ENCODE measurements at regions not wholly inside any gene's neighbourhood (a gene's known extent, or its start where the extent isn't known, plus 50 kb on each side); places are given as distances from the start of the nearest gene placed in this dataset.

DNA sequence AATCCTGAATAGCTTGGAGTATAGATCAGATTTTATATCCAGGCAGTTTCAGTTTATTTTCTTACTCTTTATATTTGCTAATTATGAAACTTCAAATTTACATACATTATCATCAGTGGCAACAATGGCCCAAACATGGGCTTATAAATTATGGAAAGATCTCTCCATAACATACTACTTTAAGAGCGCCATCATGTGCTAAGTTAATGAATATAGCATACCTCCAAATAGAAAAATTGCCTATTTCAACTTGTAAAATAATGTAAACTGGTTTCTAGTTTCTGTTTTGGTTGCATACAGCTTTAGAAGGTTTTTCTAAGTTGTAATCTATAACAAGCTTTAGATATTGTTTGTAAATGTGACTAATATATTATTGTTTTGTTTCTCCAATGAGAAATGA lies 531.3 kb upstream of the UBE2E2 start:
- Histone ChIP-seq H3K4me1 (replicated peaks in 1 of 4; ENCODE audit: control insufficient read depth in 3 of 4, insufficient read depth in 4 of 4, low read length in 3 of 4) (no peaks in the 10 kb centered on the region), H2BK12ac (ENCODE audit: low read depth, low read length) (no peak overlapping the region), H4K8ac (ENCODE audit: extremely low read depth, insufficient read depth, low read length) (no peak overlapping the region), H4K5ac (ENCODE audit: insufficient read length, low read depth, low read length) (no peak overlapping the region), H3K23ac (ENCODE audit: insufficient read length) (no peak overlapping the region), H3K79me2 (ENCODE audit: control insufficient read depth in 1 of 2, insufficient read depth in 2 of 2, low read length in 2 of 2) (no peaks in the 10 kb centered on the region), H3K14ac (ENCODE audit: insufficient read length) (no peak overlapping the region), H3K79me1 (ENCODE audit: low read depth, low read length) (no peaks in the 10 kb centered on the region), H3K27ac (ENCODE audit: low read depth, low read length) (no peak overlapping the region), H3K56ac (replicated peaks; ENCODE audit: insufficient read length, low read depth, low read length) (no peak overlapping the region), H4K91ac (replicated peaks; ENCODE audit: insufficient read length, low read length) (no peak overlapping the region), H4K20me1 (replicated peaks in 1 of 2; ENCODE audit: control insufficient read depth in 1 of 2, insufficient read depth in 2 of 2, low read length in 2 of 2) (no peaks in the 10 kb centered on the region), H2AK5ac (ENCODE audit: low read depth, low read length) (no peak overlapping the region), H3K4me3 (ENCODE audit: extremely low read depth in 1 of 4, insufficient read depth in 2 of 4, low read depth in 3 of 4, low read length in 4 of 4) (no peak overlapping the region), H3K4ac (replicated peaks; ENCODE audit: insufficient read length, low read depth, low read length) (no peak overlapping the region), H3K9ac (replicated peaks in 1 of 4; ENCODE audit: extremely low read depth in 1 of 4, low read depth in 3 of 4, low read length in 3 of 4) (no peak overlapping the region), H3K18ac (ENCODE audit: extremely low read depth, low read length) (no peak overlapping the region), H3K9me3 (ENCODE audit: insufficient read depth in 2 of 2, low read depth in 1 of 2, low read length in 1 of 2) (no peaks in the 10 kb centered on the region), H2BK120ac (replicated peaks; ENCODE audit: low read depth, low read length) (no peak overlapping the region), H3K23me2 (ENCODE audit: low read depth, low read length) (no peaks in the 10 kb centered on the region), H3K4me2 (ENCODE audit: insufficient read depth in 1 of 2, low read depth in 2 of 2, low read length in 2 of 2) (no peak overlapping the region), H2BK20ac (ENCODE audit: low read length) (no peak overlapping the region), H3K27me3 (replicated peaks in 1 of 4; ENCODE audit: control insufficient read depth in 3 of 4, extremely low read depth in 1 of 4, insufficient read depth in 3 of 4, low read length in 3 of 4) (no peaks in the 10 kb centered on the region), H2BK15ac (ENCODE audit: low read length) (no peak overlapping the region), H2AFZ (ENCODE audit: low read length) (no peak overlapping the region), H3K36me3 (ENCODE audit: control insufficient read depth in 2 of 4, insufficient read depth in 4 of 4, low read length in 3 of 4) (no peaks in the 10 kb centered on the region), H2BK5ac (ENCODE audit: low read depth, low read length) (no peak overlapping the region)
- FAIRE-seq (no peak), DNase-seq (ENCODE audit: low read depth in 1 of 2, low spot score in 2 of 2) (no peak)
- WGBS, 2 experiments (ENCODE audit: extremely low coverage in 1 of 2, insufficient coverage in 1 of 2, insufficient read length in 1 of 2, insufficient replicate concordance in 2 of 2, low coverage in 1 of 2, low lambda C conversion rate in 2 of 2, missing lambda C conversion rate in 1 of 2): 89% methylated on average over 1 of the region's 1 CpG; no CpG with 5 or more reads in 1 of the 2 experiments
- ChIA-PET POLR2A (ENCODE audit: partially characterized antibody) (no interaction called here), CTCF (ENCODE audit: partially characterized antibody) (interaction anchor here (1.2 kb wide), 1 partner anchor 14 kb away, joined by 3 read pairs; no protein-coding TSS in a partner anchor)
- no peak for TF ChIP-seq POU5F1 (IDR thresholded peaks at IDR 0.05; ENCODE audit: low read depth, low read length)
- no peak for TF ChIP-seq HDAC2 (IDR thresholded peaks at IDR 0.05; ENCODE audit: borderline replicate concordance in 1 of 2, low read depth in 2 of 2, low read length in 2 of 2)
- TF ChIP-seq, protein P1, sequence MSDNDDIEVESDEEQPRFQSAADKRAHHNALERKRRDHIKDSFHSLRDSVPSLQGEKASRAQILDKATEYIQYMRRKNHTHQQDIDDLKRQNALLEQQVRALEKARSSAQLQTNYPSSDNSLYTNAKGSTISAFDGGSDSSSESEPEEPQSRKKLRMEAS (IDR thresholded peaks at IDR 0.05): no peak
- TF ChIP-seq CHD2 (IDR thresholded peaks at IDR 0.05; ENCODE audit: low read length): no peak
- no peak for TF ChIP-seq YY1 (IDR thresholded peaks at IDR 0.05; ENCODE audit: low read depth, low read length)
- TF ChIP-seq RBBP5 (IDR thresholded peaks at IDR 0.05; ENCODE audit: borderline replicate concordance, low read depth, low read length): no peak
- no peak for TF ChIP-seq BACH1 (IDR thresholded peaks at IDR 0.05; ENCODE audit: low read length)
- TF ChIP-seq CBX5 (IDR thresholded peaks at IDR 0.05; ENCODE audit: low read depth, low read length): no peak
- no peak for TF ChIP-seq CHD1 (IDR thresholded peaks at IDR 0.05; ENCODE audit: low read depth, low read length)
- TF ChIP-seq SRF (IDR thresholded peaks at IDR 0.05; ENCODE audit: low read depth, low read length): no peak
- no peak for TF ChIP-seq GABPA (IDR thresholded peaks at IDR 0.05; ENCODE audit: borderline replicate concordance, insufficient read depth, low read length)
- no peak for TF ChIP-seq SIX5 (IDR thresholded peaks at IDR 0.05; ENCODE audit: low read depth, low read length)

Data from H1 (cell line).